ENCODE measurements at regions not wholly inside any gene's neighbourhood (a gene's known extent, or its start where the extent isn't known, plus 50 kb on each side); places are given as distances from the start of the nearest gene placed in this dataset.

GRCh38 chrX:74251006-74251930 is 52.7 kb upstream of the ZCCHC13 start:
- Mint-ChIP-seq H3K4me1 (no peaks in the 10 kb centered on the region), H3K9me3 (no peaks in the 10 kb centered on the region), H3K4me3 (no peak overlapping the region), H3K27ac (no peak overlapping the region), H3K36me3 (peaks cover 48% of the 10 kb centered on the region)
- no peak for DNase-seq (ENCODE audit: low spot score in 2 of 2)
- no peak for ATAC-seq

DNA sequence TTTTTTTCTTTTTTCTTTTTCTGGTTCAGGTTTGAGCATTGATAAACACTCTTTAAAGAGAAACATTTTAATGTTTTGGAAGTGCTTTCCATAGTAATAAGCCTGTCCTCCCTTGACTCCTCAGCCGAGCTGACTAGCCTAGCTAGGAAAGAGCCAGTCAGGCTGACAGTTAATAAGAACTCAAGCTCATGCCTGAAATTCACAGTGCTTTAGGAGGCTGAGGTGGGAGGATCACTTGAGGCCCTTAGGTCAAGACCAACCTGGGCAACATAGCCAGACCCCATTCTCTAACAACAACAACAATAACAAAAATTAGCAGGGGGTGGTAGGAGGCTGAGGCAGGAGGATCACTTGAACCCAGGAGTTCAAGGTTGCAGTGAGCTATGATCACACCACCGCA is 53.4 kb upstream of the ZCCHC13 start:
- no peak overlapping the region for H3K27ac Mint-ChIP-seq
- no peaks in the 10 kb centered on the region for H3K9me3 Mint-ChIP-seq
- ATAC-seq (no peak), DNase-seq (ENCODE audit: low spot score in 2 of 2) (no peak)
- H3K4me1 Mint-ChIP-seq, result no peaks in the 10 kb centered on the region
- peaks cover 49% of the 10 kb centered on the region for H3K36me3 Mint-ChIP-seq
- H3K4me3 Mint-ChIP-seq, result no peak overlapping the region

DNA sequence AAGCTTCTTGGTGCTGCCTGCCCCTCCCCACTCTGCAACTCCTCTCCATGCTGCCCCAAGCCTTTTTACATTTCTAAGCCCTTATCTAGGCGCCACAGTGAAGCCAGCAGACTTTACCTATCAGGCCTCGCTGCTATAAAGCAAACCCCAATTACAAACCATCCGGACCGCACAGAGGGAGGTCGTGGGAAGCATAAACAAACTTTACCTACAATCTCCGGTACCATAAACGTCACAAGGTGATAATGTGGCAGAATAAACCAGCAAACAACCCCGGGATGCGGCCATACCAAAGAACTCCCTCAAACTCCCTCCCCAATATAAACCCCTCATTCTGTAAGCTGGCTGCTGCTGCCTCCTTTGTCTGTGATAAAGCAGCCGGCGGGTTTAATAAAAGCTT is 54.0 kb upstream of the ZCCHC13 start:
- no peak overlapping the region for H3K4me3 Mint-ChIP-seq
- H3K9me3 Mint-ChIP-seq, result no peaks in the 10 kb centered on the region
- no peaks in the 10 kb centered on the region for H3K4me1 Mint-ChIP-seq
- H3K36me3 Mint-ChIP-seq, result peaks cover 55% of the 10 kb centered on the region
- ATAC-seq (no peak), DNase-seq (ENCODE audit: low spot score in 2 of 2) (no peak)
- H3K27ac Mint-ChIP-seq, result no peak overlapping the region

GRCh38 chrX:74248889-74249288 is 55.1 kb upstream of the ZCCHC13 start:
- Mint-ChIP-seq H3K36me3 (peaks cover 63% of the 10 kb centered on the region), H3K4me3 (no peak overlapping the region), H3K4me1 (no peaks in the 10 kb centered on the region), H3K9me3 (no peaks in the 10 kb centered on the region), H3K27ac (no peak overlapping the region)
- DNase-seq (ENCODE audit: low spot score in 2 of 2), result no peak
- no peak for ATAC-seq

DNA sequence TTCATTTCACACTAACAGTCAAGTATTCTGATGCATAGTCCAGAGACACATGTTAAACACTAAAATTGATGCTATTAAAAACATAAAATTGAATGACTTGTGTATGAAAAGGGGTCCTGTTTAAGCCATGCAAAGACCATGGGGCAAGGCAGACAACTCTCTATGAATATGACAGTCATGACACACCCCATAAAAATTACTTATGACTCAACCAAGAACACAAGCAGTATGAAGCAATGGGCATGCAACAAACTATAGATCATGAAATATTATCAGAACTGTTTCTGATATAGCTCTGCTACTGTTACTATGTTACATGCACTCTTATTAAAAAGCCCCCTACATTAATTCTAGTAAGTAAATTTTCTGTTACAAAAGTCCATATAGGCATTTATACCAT is 57.5 kb upstream of the ZCCHC13 start:
- Mint-ChIP-seq H3K9me3 (no peaks in the 10 kb centered on the region), H3K4me3 (no peak overlapping the region), H3K36me3 (peaks cover 68% of the 10 kb centered on the region), H3K4me1 (no peaks in the 10 kb centered on the region), H3K27ac (no peak overlapping the region)
- DNase-seq (ENCODE audit: low spot score in 2 of 2), result no peak
- ATAC-seq, result no peak

- no peaks in the 10 kb centered on the region for H3K9me3 Mint-ChIP-seq
- DNase-seq (ENCODE audit: low spot score in 2 of 2) (no peak), ATAC-seq (no peak)
- peaks cover 57% of the 10 kb centered on the region for H3K36me3 Mint-ChIP-seq
- H3K27ac Mint-ChIP-seq, result no peak overlapping the region
- H3K4me1 Mint-ChIP-seq, result no peaks in the 10 kb centered on the region
- no peak overlapping the region for H3K4me3 Mint-ChIP-seq
These were observed 61.4 kb upstream of the ZCCHC13 start for GRCh38 chrX:74242484-74243138.

- Mint-ChIP-seq H3K4me3 (no peak overlapping the region), H3K9me3 (no peaks in the 10 kb centered on the region), H3K36me3 (peaks cover 51% of the 10 kb centered on the region), H3K4me1 (no peaks in the 10 kb centered on the region), H3K27ac (no peak overlapping the region)
- no peak for DNase-seq (ENCODE audit: low spot score in 2 of 2)
- no peak for ATAC-seq
These were observed 61.9 kb upstream of the ZCCHC13 start for GRCh38 chrX:74242050-74242449.

- ATAC-seq (no peak), DNase-seq (ENCODE audit: low spot score in 2 of 2) (no peak)
- no peak overlapping the region for H3K27ac Mint-ChIP-seq
- no peaks in the 10 kb centered on the region for H3K9me3 Mint-ChIP-seq
- no peak overlapping the region for H3K4me3 Mint-ChIP-seq
- H3K4me1 Mint-ChIP-seq, result no peaks in the 10 kb centered on the region
- peaks cover 18% of the 10 kb centered on the region for H3K36me3 Mint-ChIP-seq
These were observed 65.2 kb upstream of the ZCCHC13 start for GRCh38 chrX:74238771-74239170.

DNA sequence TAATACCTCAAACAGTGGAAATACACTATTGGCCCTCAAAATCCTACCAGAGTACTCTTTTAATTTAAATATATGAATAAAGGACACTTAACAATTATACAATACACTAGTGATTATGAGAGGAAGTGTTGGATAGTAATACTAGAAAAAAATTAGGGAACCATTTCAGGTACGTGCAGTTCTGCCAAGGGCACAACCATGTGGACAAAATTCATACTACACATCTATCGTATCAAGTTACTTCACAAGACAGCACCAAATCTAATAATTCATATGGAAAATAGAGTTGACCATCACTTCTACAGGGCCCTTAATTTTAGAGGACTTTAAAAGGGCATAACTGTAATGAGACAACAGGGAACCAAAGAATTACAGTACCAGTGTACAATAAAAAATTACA is 69.2 kb upstream of the ZCCHC13 start:
- H3K4me1 Mint-ChIP-seq, result no peaks in the 10 kb centered on the region
- no peak overlapping the region for H3K27ac Mint-ChIP-seq
- DNase-seq (ENCODE audit: low spot score in 2 of 2) (no peak), ATAC-seq (no peak)
- no peak overlapping the region for H3K4me3 Mint-ChIP-seq
- H3K36me3 Mint-ChIP-seq, result peaks cover 6% of the 10 kb centered on the region
- no peaks in the 10 kb centered on the region for H3K9me3 Mint-ChIP-seq

GRCh38 chrX:74232859-74233258 is 71.1 kb upstream of the ZCCHC13 start:
- ATAC-seq (no peak), DNase-seq (ENCODE audit: low spot score in 2 of 2) (no peak)
- Mint-ChIP-seq H3K4me3 (no peak overlapping the region), H3K36me3 (peaks cover 21% of the 10 kb centered on the region), H3K27ac (no peak overlapping the region), H3K9me3 (no peaks in the 10 kb centered on the region), H3K4me1 (no peaks in the 10 kb centered on the region)

- Mint-ChIP-seq H3K27ac (no peak overlapping the region), H3K4me3 (no peak overlapping the region), H3K36me3 (peaks cover 33% of the 10 kb centered on the region), H3K9me3 (no peaks in the 10 kb centered on the region), H3K4me1 (no peaks in the 10 kb centered on the region)
- ATAC-seq, result no peak
- DNase-seq (ENCODE audit: low spot score in 2 of 2), result no peak
These were observed 72.4 kb upstream of the ZCCHC13 start for GRCh38 chrX:74231625-74232024.

DNA sequence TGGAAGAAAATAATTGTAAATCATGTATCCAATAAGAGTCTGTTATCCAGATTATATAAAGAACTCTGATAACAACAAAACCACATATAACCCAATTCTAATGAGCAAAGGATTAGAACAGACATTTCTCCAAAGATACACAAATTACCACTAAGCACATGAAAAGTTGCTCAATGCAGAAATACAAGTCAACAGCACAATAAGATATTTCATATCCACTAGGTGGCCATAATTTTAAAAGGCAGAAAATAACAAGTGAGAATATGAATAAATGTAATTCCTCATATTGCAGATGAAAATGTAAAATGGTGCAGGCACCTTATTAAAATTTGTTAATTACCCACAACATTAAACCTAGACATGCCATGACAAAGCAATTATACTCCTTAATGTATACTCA is 73.9 kb upstream of the ZCCHC13 start:
- DNase-seq (ENCODE audit: low spot score in 2 of 2) (no peak), ATAC-seq (no peak)
- H3K4me1 Mint-ChIP-seq, result no peaks in the 10 kb centered on the region
- H3K9me3 Mint-ChIP-seq, result no peaks in the 10 kb centered on the region
- no peak overlapping the region for H3K27ac Mint-ChIP-seq
- no peak overlapping the region for H3K4me3 Mint-ChIP-seq
- peaks cover 44% of the 10 kb centered on the region for H3K36me3 Mint-ChIP-seq

DNA sequence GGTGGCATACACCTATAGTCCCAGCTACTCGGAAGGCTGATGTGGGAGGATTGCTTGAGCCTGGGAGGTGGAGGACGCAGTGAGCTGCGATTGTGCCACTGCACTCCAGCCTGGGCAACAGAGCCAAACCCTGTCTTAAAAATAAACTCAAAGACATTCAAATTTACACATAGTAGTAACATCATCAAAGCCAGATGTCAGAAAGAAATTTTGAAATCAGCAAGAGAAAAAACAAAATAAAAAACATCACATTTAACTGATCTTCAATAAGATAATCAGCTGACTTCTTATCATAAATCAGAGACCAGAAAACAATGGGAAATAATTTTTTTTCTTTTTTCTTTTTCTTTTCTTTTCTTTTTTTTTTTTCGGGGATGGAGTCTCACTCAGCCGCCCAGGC is 78.9 kb upstream of the ZCCHC13 start:
- H3K4me1 Mint-ChIP-seq, result peaks cover 12% of the 10 kb centered on the region
- H3K9me3 Mint-ChIP-seq, result no peaks in the 10 kb centered on the region
- H3K36me3 Mint-ChIP-seq, result peaks cover 67% of the 10 kb centered on the region
- no peak for ATAC-seq
- H3K4me3 Mint-ChIP-seq, result no peak overlapping the region
- DNase-seq (ENCODE audit: low spot score in 2 of 2), result no peak
- no peak overlapping the region for H3K27ac Mint-ChIP-seq

GRCh38 chrX:74220277-74220676 is 83.7 kb upstream of the ZCCHC13 start:
- no peaks in the 10 kb centered on the region for H3K9me3 Mint-ChIP-seq
- peak overlapping the region; percentile 33 for H3K27ac Mint-ChIP-seq
- no peak for ATAC-seq
- no peak for DNase-seq (ENCODE audit: low spot score in 2 of 2)
- H3K4me1 Mint-ChIP-seq, result peaks cover 18% of the 10 kb centered on the region
- no peak overlapping the region for H3K4me3 Mint-ChIP-seq
- H3K36me3 Mint-ChIP-seq, result peaks cover 37% of the 10 kb centered on the region

DNA sequence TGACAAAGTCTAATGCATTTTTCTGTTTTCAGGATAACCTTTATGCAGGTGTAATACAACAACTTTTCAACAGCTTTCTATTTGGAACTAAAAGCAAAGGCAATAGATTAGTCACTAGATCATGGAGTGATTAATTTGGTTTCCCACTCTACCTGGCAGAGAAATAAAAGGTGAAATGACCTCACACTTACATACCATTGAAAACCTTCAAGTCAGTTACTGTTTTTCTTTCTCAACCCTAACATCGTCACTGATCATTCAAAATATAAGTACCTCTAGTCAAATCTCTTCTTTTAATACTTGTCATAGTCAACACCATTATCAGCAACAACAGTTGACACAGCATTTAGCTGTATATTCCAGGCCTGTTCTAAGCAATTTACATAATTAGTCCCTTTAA is 85.1 kb upstream of the ZCCHC13 start:
- ATAC-seq (peak; percentile 44), DNase-seq (ENCODE audit: low spot score in 2 of 2) (no peak)
- H3K36me3 Mint-ChIP-seq, result peaks cover 25% of the 10 kb centered on the region
- peaks cover 18% of the 10 kb centered on the region for H3K4me1 Mint-ChIP-seq
- H3K4me3 Mint-ChIP-seq, result no peak overlapping the region
- no peak overlapping the region for H3K27ac Mint-ChIP-seq
- H3K9me3 Mint-ChIP-seq, result no peaks in the 10 kb centered on the region

DNA sequence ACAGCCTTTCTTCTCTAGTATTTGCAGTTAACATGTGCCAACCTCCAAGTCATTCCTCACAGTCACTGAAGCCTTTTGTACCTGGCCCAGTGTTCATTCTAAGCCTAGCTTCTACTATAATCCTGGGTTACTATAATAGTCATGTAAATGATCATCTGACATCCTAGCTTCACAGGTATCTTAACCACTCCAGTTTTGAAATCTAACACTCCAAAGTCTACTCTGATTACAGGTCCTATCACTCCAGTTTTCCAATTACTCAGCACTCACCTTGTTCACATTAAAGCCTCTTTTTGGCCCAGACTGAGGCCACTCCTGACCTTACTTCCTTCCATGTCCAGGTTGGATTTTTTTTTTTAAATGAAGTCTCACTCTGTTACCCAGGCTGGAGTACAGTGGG is 87.6 kb upstream of the ZCCHC13 start:
- no peak overlapping the region for H3K27ac Mint-ChIP-seq
- no peak overlapping the region for H3K4me3 Mint-ChIP-seq
- DNase-seq (ENCODE audit: low spot score in 2 of 2) (no peak), ATAC-seq (no peak)
- H3K9me3 Mint-ChIP-seq, result no peaks in the 10 kb centered on the region
- H3K36me3 Mint-ChIP-seq, result peaks cover 9% of the 10 kb centered on the region
- peaks cover 12% of the 10 kb centered on the region for H3K4me1 Mint-ChIP-seq
